SHP77 treated with DMSO at 0.1 percent for 48 hours (cell line): ENCODE measurements at regions not wholly inside any gene's neighbourhood (a gene's known extent, or its start where the extent isn't known, plus 50 kb on each side); places are given as distances from the start of the nearest gene placed in this dataset.

Experiments
- DNase-seq: peaks from one replicate; lab custom pipeline; 2025; lab: John Stamatoyannopoulos, UW

- no peak for DNase-seq
Observed at GRCh38 chr17:79470754-79471153, 140.1 kb downstream of the RBFOX3 start.

- DNase-seq = no peak
Observed at GRCh38 chr17:79469646-79470045, 141.2 kb downstream of the RBFOX3 start.

- DNase-seq = no peak
Observed at GRCh38 chr17:79468183-79468944, 142.5 kb downstream of the RBFOX3 start.

GRCh38 chr17:79466562-79467350, 144.1 kb downstream of the RBFOX3 start:
- no peak for DNase-seq

- DNase-seq = no peak
Observed at GRCh38 chr17:79465681-79466025, 145.2 kb downstream of the RBFOX3 start.

- no peak for DNase-seq
Observed at GRCh38 chr17:79465011-79465680, 145.7 kb downstream of the RBFOX3 start.

- no peak for DNase-seq
Observed at GRCh38 chr17:79464318-79465010, 146.4 kb downstream of the RBFOX3 start.

GRCh38 chr17:79463421-79464317, 147.2 kb downstream of the RBFOX3 start:
- DNase-seq = no peak

- no peak for DNase-seq
Observed at GRCh38 chr17:79461041-79461440, 149.8 kb downstream of the RBFOX3 start.

GRCh38 chr17:79459846-79460245, 151.0 kb downstream of the RBFOX3 start:
- DNase-seq = no peak

GRCh38 chr17:79459003-79459655, 151.7 kb downstream of the RBFOX3 start:
- DNase-seq = no peak

- no peak for DNase-seq
Observed at GRCh38 chr17:79458356-79458755, 152.5 kb downstream of the RBFOX3 start.

GRCh38 chr17:79457889-79458288, 153.0 kb downstream of the RBFOX3 start:
- no peak for DNase-seq

- DNase-seq = no peak
Observed at GRCh38 chr17:79457376-79457775, 153.5 kb downstream of the RBFOX3 start.

GRCh38 chr17:79455636-79456035, 155.2 kb downstream of the RBFOX3 start:
- DNase-seq = no peak

- no peak for DNase-seq
Observed at GRCh38 chr17:79454826-79455225, 156.0 kb downstream of the RBFOX3 start.

GRCh38 chr17:79453481-79453880, 157.4 kb downstream of the RBFOX3 start:
- no peak for DNase-seq

GRCh38 chr17:79452706-79453105, 158.1 kb downstream of the RBFOX3 start:
- DNase-seq = no peak

- no peak for DNase-seq
Observed at GRCh38 chr17:79451167-79451566, 159.7 kb downstream of the RBFOX3 start.

GRCh38 chr17:79446399-79447009, 164.3 kb downstream of the RBFOX3 start:
- no peak for DNase-seq
